Fibroblast of skin of scalp (primary cell): ENCODE measurements at regions not wholly inside any gene's neighbourhood (a gene's known extent, or its start where the extent isn't known, plus 50 kb on each side); places are given as distances from the start of the nearest gene placed in this dataset.
A peak's percentile ranks its signal among the peaks of the same experiment; 100 is the strongest.

Source experiments
- DNase-seq: peaks from one replicate; pipeline ENCODE4 v3.0.0-alpha.2; 2013

DNA sequence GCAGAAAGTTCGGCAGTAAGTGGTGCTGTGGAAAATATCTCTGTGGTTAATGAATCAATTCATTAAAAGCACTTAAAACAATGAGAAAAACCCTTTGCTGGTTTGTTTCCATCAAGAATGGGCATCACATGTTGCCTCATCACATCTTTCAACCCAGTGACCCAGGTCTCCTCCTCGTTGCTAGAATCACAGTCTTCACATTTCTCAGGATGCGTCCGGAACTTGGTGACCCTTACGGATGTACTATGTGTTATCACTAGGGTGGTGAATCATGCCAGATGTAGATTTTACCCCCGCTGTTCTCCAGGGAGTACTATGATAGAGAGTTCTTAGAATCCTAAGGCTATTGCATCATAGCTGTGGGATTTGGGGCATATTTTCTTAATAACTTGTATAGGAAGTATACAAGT, 217.9 kb upstream of the KLF4 start:
- peak; percentile 94 for DNase-seq

DNA sequence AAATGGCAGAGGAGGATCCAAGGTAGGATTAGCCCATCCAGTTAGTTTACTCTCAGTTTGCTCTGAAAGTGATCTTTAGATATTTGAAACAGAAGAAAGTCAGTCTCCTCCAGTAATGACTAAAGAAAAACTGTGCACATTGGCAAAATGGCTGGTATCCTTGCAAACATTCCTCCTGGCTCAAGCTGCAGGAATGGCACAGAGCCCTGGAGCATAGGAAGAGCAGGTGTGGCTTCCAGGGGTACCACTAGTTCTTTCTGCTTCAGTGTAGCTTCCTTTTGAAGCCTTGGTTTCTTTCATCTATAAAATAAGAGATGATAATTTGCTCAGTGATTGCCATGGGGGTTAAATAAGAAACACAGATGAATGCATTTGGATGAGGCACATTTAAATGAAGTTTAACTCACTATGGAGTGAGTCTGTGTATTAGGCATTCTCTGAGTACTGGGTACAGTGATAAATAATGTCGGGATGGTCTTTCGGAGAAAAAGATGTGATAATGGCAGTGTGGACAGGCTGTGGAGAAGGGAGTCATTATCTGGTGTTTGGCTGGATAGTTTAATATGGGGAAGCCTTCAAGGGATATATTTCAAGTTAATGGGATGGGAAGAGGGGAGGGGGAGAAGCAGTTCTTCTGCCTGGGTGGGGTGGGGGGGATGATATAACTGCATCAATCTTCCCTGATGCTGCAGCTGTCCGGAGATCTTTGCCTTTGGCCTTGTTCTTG, 217.3 kb upstream of the KLF4 start:
- no peak for DNase-seq

DNA sequence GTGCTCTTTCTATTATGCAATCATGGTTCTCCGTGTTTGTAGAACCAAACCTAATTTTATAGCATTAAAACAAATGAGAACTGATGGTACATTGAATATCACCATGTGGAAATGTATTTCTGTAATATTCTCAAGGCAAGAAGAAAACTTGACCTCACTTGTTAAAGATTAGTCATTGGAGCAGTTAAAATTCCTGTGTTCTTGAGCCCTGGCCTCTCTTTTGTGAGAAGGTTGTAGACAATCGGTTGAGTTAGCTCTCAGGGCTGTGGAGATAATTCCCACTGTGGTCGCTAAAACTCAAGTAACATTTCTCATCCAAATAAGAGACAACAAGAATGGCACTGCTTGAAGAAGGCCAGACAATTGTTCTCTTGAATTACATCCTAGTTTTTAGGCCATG, 216.0 kb upstream of the KLF4 start:
- no peak for DNase-seq

DNA sequence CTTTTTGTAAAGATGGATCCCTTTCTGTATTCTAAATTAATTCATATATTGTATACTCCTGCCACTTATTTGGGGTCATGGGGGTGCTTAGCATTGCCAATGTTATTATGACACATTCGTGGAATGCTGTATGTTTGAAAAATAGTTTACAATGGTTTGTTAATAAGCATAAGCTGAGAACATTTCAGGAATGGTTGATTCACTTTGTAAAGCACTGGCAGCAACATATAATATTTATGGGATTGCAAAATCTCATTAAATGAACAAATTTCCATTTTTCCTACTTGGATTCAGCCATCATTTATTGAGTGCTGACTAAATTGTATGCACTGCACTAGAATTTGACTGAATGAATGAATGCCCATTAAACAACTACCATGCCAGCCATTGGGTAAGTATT, 215.2 kb upstream of the KLF4 start:
- DNase-seq: no peak

DNA sequence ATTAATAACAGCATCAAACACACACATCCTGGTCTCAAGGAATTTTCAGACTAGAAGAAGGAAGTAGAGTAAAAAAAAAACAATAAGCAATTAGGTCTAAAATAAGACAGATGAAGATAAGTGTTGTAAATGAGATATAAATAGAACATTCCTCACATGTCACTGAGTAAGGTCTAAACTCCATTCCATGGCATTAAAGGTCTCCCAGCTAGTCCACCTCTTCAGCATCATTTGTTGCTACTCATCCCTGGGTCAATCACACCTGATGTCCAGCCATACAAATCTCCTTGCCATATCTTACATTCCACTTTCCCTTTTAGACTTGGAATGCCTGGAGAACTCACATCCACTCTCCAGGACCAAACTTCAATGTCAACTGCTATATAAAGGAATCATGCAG, 214.1 kb upstream of the KLF4 start:
- DNase-seq: no peak

DNA sequence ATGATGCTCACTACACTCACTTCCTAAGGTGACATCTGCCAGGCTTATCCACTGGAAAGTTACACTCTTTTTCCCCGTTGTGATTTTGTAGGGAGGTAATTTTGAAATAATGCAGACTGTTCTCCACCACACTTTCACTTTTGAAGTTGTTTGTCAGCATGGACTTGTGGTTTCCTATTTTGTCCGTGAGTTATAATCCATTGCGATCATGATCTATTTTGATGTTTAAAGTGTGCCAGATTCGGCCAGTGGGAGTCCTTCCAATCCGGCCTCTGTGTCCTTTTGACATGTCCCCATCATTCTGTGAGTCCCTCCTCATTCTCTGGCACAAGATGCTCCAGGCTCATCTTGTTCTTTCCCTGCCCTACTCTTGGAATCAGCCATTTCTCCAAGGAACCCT, 211.3 kb upstream of the KLF4 start:
- DNase-seq: no peak

DNA sequence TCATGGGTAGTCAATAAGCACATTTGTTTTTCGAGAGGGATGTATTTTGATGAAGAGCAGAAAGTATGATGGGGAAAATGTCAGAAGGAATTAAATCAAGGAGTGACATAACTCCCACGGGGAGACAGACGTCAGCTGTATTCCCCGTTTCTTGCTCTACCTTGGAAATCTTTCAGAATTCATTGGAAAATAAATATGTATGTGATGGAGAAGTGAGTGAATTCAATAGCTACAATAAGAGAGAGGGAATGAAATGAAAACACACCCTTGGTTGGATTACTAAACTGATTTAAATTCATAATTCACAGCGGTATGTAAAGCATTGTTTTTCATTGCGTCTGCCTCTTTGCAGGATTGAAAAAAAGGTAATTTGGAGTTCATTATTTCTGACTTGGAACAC, 209.7 kb upstream of the KLF4 start:
- no peak for DNase-seq

DNA sequence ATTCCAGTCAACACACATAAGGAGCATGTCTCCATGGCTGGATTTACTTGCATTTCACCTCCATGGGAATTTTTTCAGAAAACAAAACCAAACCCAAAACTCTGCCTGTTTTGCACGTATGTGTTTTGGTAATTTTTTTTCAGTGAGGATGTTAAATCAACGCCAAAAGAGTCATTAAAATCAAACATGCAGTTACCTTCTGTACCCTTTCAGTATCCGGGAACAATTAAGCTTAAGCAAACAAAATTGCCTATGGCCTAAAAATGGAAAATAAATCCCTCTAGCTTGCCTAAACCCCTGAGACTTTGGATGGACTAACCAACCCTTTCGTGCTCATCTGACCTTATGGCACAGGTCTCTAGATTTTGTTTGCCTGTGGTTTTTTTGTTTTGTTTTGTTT, 209.2 kb upstream of the KLF4 start:
- no peak for DNase-seq

DNA sequence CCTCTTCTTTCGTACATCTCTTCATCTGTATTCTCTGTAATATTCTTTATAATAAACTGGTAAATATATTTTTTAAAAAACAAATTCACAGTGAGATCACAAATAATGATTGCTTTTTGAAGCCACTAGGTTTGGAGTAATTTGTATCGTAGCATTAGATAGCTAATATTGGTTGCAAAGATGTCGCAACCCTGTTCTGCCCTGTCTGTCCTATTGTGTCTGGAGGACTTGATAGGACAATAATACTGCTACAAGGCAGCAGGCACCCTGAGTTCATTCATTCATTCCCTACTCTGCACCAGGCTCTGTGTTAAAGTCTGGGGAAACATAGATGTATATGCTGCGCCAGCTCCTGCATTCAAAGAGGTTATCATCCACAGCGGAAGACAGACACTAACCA, 206.7 kb upstream of the KLF4 start:
- DNase-seq: no peak

DNA sequence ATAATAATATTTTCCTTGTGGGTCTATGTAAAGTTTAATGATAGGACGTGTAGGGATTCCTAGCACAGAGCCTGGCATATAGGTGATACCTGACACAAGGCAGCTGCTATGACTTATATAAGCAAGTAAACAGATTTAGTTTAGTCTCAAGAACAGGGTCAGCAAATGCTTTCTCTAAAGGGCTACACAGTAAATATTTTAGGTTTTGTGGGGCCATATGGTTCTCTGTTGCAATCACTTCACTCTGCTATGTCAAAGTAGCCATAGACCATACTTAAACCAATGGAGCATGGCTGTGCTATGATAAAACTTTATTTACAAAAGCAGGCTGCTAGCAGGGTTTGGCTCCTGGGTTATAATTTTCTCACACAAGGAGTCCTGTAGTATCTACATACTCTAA, 204.8 kb upstream of the KLF4 start:
- DNase-seq: no peak

DNA sequence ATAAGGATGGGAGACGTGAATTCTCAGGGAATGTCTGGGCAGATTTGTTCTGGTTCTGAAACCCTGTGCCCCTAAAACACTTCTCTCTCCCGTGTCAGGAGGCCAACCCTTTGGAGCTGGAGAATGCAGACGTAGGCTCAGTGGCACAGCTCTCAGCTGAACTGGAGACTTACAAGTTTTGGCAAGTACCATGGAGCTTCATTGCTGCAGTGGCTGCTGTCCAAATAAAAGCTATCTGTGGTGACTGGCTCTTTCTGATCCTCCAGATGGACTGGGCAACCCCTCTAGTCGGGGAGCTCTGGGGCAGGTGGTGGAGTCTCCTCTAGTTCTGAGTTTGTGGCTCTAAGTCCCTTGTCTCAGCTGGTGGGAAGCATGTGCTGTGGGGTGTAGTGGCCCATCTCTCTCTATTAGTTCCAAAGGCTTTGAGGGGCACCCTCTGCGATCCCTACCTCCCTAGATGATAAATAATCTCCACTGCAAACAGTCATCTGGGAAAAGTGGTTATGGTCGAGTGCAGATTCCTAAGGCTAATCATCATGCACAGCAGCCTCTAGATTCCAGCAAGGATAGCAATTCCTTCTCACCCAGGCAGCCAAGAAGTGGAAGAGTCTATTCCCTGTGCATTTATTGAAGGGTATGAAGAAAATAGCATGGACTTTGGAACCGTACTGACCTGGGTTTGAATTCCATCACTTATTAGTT, 204.2 kb upstream of the KLF4 start:
- DNase-seq: peak; percentile 80

DNA sequence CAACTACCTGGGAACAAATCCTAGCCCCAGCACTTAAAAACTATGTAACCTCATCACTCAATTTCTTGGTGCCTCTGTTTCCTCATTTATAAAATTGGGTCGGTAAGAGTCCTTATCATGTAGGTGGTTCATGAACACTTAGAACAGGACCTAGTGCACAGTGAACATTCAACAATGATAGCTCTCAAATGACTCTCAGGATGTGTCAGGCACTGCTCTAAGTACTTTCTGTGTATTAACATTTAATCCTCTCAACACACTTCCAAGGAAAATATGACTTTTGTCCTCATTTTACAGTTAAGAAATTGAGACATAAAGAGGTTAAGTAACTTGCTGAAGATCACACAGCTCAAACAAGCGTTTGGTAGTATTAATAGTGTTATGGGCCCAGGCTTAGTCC, 202.1 kb upstream of the KLF4 start:
- no peak for DNase-seq

DNA sequence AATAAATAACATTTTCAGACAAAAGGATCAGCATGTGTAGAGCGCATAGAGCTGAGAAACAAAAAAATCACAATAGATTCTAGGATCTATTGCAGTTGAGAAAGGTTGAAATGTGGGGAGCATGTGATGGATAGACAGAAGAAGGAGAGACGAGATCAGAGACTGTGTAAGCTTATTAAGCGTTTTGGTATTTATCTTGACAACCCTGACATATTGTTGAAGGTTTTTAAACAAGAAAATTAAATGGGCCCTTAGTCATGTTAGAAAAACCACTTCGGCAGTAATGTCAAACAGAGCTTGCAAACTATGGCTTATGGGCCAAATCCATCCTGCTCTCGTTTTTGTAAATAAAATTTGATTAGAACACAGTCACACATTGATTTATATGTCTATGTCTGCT, 200.5 kb upstream of the KLF4 start:
- DNase-seq: no peak

DNA sequence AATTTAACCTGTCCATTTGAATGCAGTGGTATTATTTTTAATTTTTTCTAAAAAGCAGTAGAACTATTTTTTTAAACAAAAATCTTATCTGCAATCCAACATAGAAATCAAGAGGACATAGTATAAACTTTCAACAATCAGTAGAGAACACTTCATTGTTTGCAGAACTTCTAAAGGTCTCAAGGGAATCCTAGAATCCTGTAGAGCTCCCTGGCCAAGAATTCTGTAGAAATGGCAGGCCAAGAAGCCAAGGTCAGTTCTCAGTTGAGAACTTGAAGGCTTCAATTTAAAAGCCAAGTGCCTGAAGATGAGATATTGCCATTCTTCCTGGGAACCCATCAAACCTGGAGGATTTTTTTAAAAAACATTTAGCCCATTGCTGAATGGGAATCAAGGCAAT, 199.2 kb upstream of the KLF4 start:
- peak; percentile 23 for DNase-seq

DNA sequence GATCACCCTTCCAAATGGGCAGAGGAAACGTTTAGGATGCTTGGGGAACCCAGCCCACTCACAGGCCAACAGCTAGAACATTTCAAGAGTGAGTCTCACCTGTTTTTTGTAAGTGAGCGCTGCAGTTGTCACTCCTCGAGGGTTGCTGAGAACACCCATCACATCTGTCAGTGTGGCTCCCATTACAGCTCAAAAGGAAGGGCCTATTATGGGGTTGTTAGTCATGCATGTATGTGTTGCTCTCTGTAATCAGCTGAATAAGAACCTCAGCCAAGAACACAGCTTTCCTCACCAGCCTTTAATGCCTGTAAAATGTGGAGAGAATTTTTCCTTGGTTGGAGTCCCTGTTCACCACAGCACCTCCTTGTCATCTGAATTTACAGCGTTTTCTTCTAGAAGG, 196.3 kb upstream of the KLF4 start:
- DNase-seq: no peak

DNA sequence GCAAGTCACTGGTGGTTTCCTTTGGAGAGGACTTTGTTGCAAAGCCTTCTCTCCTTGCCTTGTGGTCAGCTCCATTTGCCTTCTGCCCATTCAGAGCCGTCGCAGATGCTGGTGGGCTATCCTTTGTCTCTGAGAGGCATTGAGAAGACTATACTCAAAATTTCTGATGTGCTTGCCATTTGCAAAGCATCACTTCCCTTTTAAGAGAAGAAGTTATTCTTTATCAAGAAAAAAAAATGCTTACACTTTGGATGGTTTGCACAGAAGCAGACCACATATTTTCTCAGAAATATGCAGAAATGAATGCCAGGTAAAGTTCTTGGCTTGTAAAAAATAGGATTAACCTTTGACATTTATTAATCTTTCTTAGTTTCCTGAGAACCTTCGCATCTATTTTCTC, 195.8 kb upstream of the KLF4 start:
- DNase-seq: no peak

DNA sequence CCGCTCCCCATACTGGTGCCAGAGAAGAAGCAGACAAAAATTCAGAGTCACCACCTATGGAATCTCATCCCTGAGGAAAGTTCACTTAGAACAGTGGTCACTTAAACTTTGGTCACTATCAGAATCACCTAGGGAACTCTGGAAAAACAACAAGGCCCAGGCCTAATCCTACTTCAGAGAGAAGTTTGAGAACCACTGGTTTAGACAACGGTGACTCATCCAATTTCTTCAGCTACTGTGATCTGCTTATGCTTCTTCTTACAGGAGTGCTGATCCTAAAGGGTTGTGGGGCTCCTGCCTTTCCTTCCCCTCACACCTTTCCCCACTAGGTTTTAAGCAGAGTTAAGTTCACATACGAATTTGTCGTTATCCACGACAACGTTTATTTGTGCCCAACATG, 194.7 kb upstream of the KLF4 start:
- peak; percentile 21 for DNase-seq

DNA sequence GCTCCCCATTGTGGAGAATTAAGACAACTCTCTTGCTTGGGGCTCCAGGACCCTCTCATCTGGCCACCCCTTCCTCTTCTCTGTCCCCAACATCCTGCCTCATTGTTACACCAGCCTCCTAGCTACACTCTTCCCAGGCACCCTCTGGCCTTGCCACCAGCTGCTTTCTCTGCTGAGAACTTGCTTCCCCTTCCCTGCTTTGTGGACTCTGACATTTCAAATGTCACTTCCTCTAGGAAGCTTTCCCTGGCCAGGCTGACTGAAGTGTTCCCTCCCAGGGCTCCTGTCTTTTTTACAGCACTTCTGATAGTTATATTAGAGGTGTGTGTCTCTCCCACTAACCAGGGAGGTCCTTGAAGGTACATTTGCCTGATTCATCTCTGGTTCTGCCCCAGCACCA, 194.0 kb upstream of the KLF4 start:
- no peak for DNase-seq

DNA sequence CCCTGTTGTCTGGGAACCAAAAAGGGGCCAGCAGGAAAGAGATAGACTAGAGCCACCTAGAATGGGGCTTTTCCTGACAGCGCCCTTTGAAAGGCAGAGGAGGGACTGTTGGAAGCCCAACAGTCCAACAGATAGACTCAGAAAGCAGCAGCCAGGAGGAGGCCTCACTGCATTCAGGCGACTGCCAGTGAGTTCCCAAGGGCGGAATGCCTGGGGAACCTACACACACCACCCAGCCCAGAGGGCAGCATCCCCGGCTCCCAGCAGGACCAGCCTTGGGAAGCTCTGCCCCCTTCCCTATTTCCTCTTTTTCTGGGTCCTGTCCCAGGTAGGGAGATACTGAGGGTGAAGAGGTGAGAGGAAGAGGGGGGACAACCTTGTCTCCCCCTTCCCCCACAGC, 192.4 kb upstream of the KLF4 start:
- no peak for DNase-seq

DNA sequence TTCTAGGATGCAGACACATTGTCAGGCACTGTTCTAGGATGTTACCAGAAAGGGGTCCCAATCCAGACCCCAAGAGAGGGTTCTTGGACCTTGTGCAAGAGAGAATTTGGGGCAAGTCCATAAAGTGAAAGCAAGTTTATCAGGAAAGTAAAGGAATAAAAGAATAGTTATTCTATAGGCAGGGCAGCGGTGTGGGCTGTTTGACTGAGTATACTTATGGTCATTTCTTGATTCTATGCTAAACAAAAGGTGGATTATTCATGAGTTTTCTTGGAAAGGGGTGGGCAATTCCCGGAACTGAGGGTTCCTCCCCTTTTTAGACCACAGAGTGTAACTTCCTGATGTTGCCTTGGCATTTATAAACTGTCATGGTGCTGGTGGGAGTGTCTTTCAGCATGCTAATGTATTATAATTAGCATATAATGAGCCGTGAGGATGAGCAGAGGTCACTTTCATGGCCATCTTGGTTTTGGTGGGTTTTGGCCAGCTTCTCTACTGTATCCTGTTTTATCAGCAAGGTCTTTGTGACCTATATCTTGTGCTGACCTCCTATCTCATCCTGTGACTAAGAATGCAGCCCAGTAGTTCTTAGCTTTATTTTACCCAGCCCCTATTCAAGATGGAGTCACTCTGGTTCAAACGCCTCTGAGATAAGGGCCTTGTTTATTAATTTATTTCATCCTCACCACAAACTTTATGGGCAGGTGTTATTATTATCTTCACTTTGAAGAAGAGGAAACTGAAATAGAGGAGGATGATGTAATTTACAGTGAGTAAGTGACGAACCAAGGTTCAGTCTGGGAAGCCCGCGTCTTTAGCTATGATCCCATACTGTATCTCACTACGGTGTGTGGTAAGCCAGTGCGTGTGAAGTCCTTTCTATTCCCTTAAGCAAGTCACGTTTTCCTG, 186.0 kb upstream of the KLF4 start:
- no peak for DNase-seq

DNA sequence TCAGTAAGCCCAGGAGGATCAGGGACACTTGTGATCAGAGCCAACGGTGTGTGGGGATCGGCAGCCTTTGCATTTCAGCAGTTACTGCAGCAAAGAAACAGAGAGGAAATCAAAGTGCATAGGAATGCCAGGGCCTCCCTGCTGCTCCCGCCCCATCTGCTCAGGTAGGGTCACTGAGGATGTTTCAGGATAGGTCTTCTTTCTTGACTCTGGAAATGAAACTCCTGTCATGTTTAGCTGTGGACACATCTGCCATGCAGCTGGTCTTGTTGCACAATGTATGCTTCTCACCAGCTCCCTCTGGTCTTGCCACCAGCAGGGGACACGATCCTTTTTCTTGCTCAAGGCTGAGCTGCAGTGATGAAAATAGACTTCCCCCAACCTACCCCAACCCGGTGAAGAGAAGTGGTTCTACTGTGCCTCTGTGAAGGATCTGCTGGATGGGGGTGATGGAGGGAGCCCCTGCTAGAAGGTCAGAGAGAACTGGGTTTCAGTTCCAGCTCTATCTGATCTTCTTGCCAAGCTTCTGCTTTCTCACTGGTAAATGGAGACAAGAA, 185.2 kb upstream of the KLF4 start:
- DNase-seq: peak; percentile 9

DNA sequence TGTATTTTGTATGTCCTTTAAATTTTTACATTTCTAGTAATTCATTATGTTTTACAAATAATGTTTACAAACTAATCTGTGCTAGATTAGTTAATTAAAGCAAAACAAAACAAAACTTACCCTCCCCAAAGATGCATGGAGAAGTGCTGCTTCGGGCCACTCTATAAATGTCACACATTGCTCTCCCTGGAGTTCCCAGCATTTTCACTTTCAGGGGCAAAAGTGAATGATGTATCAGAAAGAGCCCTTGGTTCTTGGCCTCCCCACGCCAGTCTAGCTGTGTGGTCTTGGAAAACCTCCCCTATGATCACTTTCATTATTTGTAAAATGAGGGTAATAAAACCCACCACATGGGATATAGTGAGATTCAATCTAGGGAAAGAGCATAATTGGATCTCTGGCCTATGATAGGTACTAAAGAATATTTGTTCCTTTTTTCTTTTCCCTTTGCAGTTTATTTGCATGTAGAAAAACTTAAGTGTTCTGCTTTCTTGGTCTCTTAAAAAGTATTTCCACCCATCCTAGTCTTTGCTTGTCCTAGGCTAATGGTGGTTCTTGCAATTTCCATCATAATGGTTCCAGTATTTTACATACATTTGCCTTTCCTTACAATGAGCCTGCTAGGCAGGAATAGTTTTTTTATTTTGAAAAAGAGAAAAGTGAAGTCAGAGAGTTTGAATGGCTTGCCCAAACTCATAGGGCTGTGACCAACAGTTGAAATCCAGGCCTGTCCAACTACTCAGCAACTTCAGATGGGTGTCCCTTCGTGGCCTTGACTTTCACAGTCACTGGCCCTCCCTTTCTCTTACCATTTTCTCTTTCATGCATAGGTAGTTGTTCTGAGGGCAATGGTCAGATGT, 184.5 kb upstream of the KLF4 start:
- no peak for DNase-seq
